ENCODE measurements at regions not wholly inside any gene's neighbourhood (a gene's known extent, or its start where the extent isn't known, plus 50 kb on each side); places are given as distances from the start of the nearest gene placed in this dataset.

- H3K27me3 ChIP-seq (ENCODE audit: insufficient read depth, low read length): no peaks in the 10 kb centered on the region
- no peaks in the 10 kb centered on the region for H3K36me3 ChIP-seq (ENCODE audit: insufficient read depth, low read length)
- H3K9me3 ChIP-seq (ENCODE audit: low read length): no peaks in the 10 kb centered on the region
- no peak overlapping the region for H3K4me3 ChIP-seq (ENCODE audit: low read length)
- no peaks in the 10 kb centered on the region for H3K4me1 ChIP-seq (ENCODE audit: insufficient read depth, low read length)
- H2AFZ ChIP-seq (ENCODE audit: low read depth, low read length): no peak overlapping the region
These were observed 495.9 kb upstream of the RBFOX1 start for GRCh38 chr16:6836766-6837165.

- no peak overlapping the region for H2AFZ ChIP-seq (ENCODE audit: low read depth, low read length)
- no peak overlapping the region for H3K4me3 ChIP-seq (ENCODE audit: low read length)
- H3K36me3 ChIP-seq (ENCODE audit: insufficient read depth, low read length): no peaks in the 10 kb centered on the region
- no peaks in the 10 kb centered on the region for H3K9me3 ChIP-seq (ENCODE audit: low read length)
- no peaks in the 10 kb centered on the region for H3K4me1 ChIP-seq (ENCODE audit: insufficient read depth, low read length)
- H3K27me3 ChIP-seq (ENCODE audit: insufficient read depth, low read length): no peaks in the 10 kb centered on the region
These were observed 496.7 kb upstream of the RBFOX1 start for GRCh38 chr16:6835941-6836340.

GRCh38 chr16:6835516-6835915 is 497.1 kb upstream of the RBFOX1 start:
- Histone ChIP-seq H3K9me3 (ENCODE audit: low read length) (no peaks in the 10 kb centered on the region), H3K27me3 (ENCODE audit: insufficient read depth, low read length) (no peaks in the 10 kb centered on the region), H3K4me3 (ENCODE audit: low read length) (no peak overlapping the region), H3K36me3 (ENCODE audit: insufficient read depth, low read length) (no peaks in the 10 kb centered on the region), H3K4me1 (ENCODE audit: insufficient read depth, low read length) (no peaks in the 10 kb centered on the region), H2AFZ (ENCODE audit: low read depth, low read length) (no peak overlapping the region)

GRCh38 chr16:6828690-6829089 is 504.0 kb upstream of the RBFOX1 start:
- H3K36me3 ChIP-seq (ENCODE audit: insufficient read depth, low read length): no peaks in the 10 kb centered on the region
- no peaks in the 10 kb centered on the region for H3K4me1 ChIP-seq (ENCODE audit: insufficient read depth, low read length)
- no peak overlapping the region for H2AFZ ChIP-seq (ENCODE audit: low read depth, low read length)
- no peaks in the 10 kb centered on the region for H3K27me3 ChIP-seq (ENCODE audit: insufficient read depth, low read length)
- no peaks in the 10 kb centered on the region for H3K9me3 ChIP-seq (ENCODE audit: low read length)
- no peak overlapping the region for H3K4me3 ChIP-seq (ENCODE audit: low read length)

- no peaks in the 10 kb centered on the region for H3K9me3 ChIP-seq (ENCODE audit: low read length)
- no peak overlapping the region for H3K4me3 ChIP-seq (ENCODE audit: low read length)
- H3K4me1 ChIP-seq (ENCODE audit: insufficient read depth, low read length): no peaks in the 10 kb centered on the region
- no peaks in the 10 kb centered on the region for H3K27me3 ChIP-seq (ENCODE audit: insufficient read depth, low read length)
- H2AFZ ChIP-seq (ENCODE audit: low read depth, low read length): no peak overlapping the region
- no peaks in the 10 kb centered on the region for H3K36me3 ChIP-seq (ENCODE audit: insufficient read depth, low read length)
These were observed 504.7 kb upstream of the RBFOX1 start for GRCh38 chr16:6827931-6828330.

- H3K36me3 ChIP-seq (ENCODE audit: insufficient read depth, low read length): no peaks in the 10 kb centered on the region
- H3K9me3 ChIP-seq (ENCODE audit: low read length): no peaks in the 10 kb centered on the region
- no peak overlapping the region for H3K4me3 ChIP-seq (ENCODE audit: low read length)
- H2AFZ ChIP-seq (ENCODE audit: low read depth, low read length): no peak overlapping the region
- H3K27me3 ChIP-seq (ENCODE audit: insufficient read depth, low read length): no peaks in the 10 kb centered on the region
- H3K4me1 ChIP-seq (ENCODE audit: insufficient read depth, low read length): no peaks in the 10 kb centered on the region
These were observed 505.4 kb upstream of the RBFOX1 start for GRCh38 chr16:6827267-6827666.

GRCh38 chr16:6822041-6822440 is 510.6 kb upstream of the RBFOX1 start:
- no peaks in the 10 kb centered on the region for H3K4me1 ChIP-seq (ENCODE audit: insufficient read depth, low read length)
- H3K27me3 ChIP-seq (ENCODE audit: insufficient read depth, low read length): no peaks in the 10 kb centered on the region
- H3K9me3 ChIP-seq (ENCODE audit: low read length): no peaks in the 10 kb centered on the region
- no peak overlapping the region for H3K4me3 ChIP-seq (ENCODE audit: low read length)
- no peak overlapping the region for H2AFZ ChIP-seq (ENCODE audit: low read depth, low read length)
- H3K36me3 ChIP-seq (ENCODE audit: insufficient read depth, low read length): no peaks in the 10 kb centered on the region

GRCh38 chr16:6804461-6804860 is 528.2 kb upstream of the RBFOX1 start:
- no peaks in the 10 kb centered on the region for H3K36me3 ChIP-seq (ENCODE audit: insufficient read depth, low read length)
- H3K9me3 ChIP-seq (ENCODE audit: low read length): no peaks in the 10 kb centered on the region
- no peak overlapping the region for H2AFZ ChIP-seq (ENCODE audit: low read depth, low read length)
- no peaks in the 10 kb centered on the region for H3K4me1 ChIP-seq (ENCODE audit: insufficient read depth, low read length)
- no peak overlapping the region for H3K4me3 ChIP-seq (ENCODE audit: low read length)
- H3K27me3 ChIP-seq (ENCODE audit: insufficient read depth, low read length): no peaks in the 10 kb centered on the region

- Histone ChIP-seq H3K36me3 (ENCODE audit: insufficient read depth, low read length) (no peaks in the 10 kb centered on the region), H3K4me1 (ENCODE audit: insufficient read depth, low read length) (no peaks in the 10 kb centered on the region), H3K27me3 (ENCODE audit: insufficient read depth, low read length) (no peaks in the 10 kb centered on the region), H2AFZ (ENCODE audit: low read depth, low read length) (no peak overlapping the region), H3K9me3 (ENCODE audit: low read length) (no peaks in the 10 kb centered on the region), H3K4me3 (ENCODE audit: low read length) (no peak overlapping the region)
These were observed 529.5 kb upstream of the RBFOX1 start for GRCh38 chr16:6803176-6803575.

GRCh38 chr16:6797223-6797622 is 535.4 kb upstream of the RBFOX1 start:
- Histone ChIP-seq H3K9me3 (ENCODE audit: low read length) (no peaks in the 10 kb centered on the region), H3K4me1 (ENCODE audit: insufficient read depth, low read length) (no peaks in the 10 kb centered on the region), H3K27me3 (ENCODE audit: insufficient read depth, low read length) (no peaks in the 10 kb centered on the region)

GRCh38 chr16:6777624-6778023 is 555.0 kb upstream of the RBFOX1 start:
- Histone ChIP-seq H3K4me3 (ENCODE audit: low read length) (no peak overlapping the region), H2AFZ (ENCODE audit: low read depth, low read length) (no peak overlapping the region), H3K36me3 (ENCODE audit: insufficient read depth, low read length) (no peaks in the 10 kb centered on the region), H3K4me1 (ENCODE audit: insufficient read depth, low read length) (no peaks in the 10 kb centered on the region), H3K9me3 (ENCODE audit: low read length) (no peaks in the 10 kb centered on the region), H3K27me3 (ENCODE audit: insufficient read depth, low read length) (no peaks in the 10 kb centered on the region)

More at GRCh38 chr16:6797223-6797622, 535.4 kb upstream of the RBFOX1 start:
- no peak overlapping the region for H3K4me3 ChIP-seq (ENCODE audit: low read length)
- H3K36me3 ChIP-seq (ENCODE audit: insufficient read depth, low read length): no peaks in the 10 kb centered on the region
- no peak overlapping the region for H2AFZ ChIP-seq (ENCODE audit: low read depth, low read length)

- no peak overlapping the region for H2AFZ ChIP-seq (ENCODE audit: low read depth, low read length)
- no peaks in the 10 kb centered on the region for H3K27me3 ChIP-seq (ENCODE audit: insufficient read depth, low read length)
- H3K4me1 ChIP-seq (ENCODE audit: insufficient read depth, low read length): no peaks in the 10 kb centered on the region
- H3K9me3 ChIP-seq (ENCODE audit: low read length): no peaks in the 10 kb centered on the region
- H3K36me3 ChIP-seq (ENCODE audit: insufficient read depth, low read length): no peaks in the 10 kb centered on the region
- no peak overlapping the region for H3K4me3 ChIP-seq (ENCODE audit: low read length)
These were observed 556.9 kb upstream of the RBFOX1 start for GRCh38 chr16:6775712-6776111.

GRCh38 chr16:6771956-6772355 is 560.7 kb upstream of the RBFOX1 start:
- Histone ChIP-seq H3K4me3 (ENCODE audit: low read length) (no peak overlapping the region), H2AFZ (ENCODE audit: low read depth, low read length) (no peak overlapping the region), H3K36me3 (ENCODE audit: insufficient read depth, low read length) (no peaks in the 10 kb centered on the region), H3K9me3 (ENCODE audit: low read length) (no peaks in the 10 kb centered on the region), H3K4me1 (ENCODE audit: insufficient read depth, low read length) (no peaks in the 10 kb centered on the region), H3K27me3 (ENCODE audit: insufficient read depth, low read length) (no peaks in the 10 kb centered on the region)

- Histone ChIP-seq H3K36me3 (ENCODE audit: insufficient read depth, low read length) (no peaks in the 10 kb centered on the region), H3K4me1 (ENCODE audit: insufficient read depth, low read length) (no peaks in the 10 kb centered on the region), H3K27me3 (ENCODE audit: insufficient read depth, low read length) (no peaks in the 10 kb centered on the region), H3K4me3 (ENCODE audit: low read length) (no peak overlapping the region), H3K9me3 (ENCODE audit: low read length) (no peaks in the 10 kb centered on the region), H2AFZ (ENCODE audit: low read depth, low read length) (no peak overlapping the region)
These were observed 579.1 kb upstream of the RBFOX1 start for GRCh38 chr16:6753553-6753952.

Data from neuron (in vitro differentiated cells).